K562 (cell line): ENCODE measurements at regions not wholly inside any gene's neighbourhood (a gene's known extent, or its start where the extent isn't known, plus 50 kb on each side); places are given as distances from the start of the nearest gene placed in this dataset.

Source experiments
- CBX5 ChIP-seq: IDR thresholded peaks from 2 replicates; pipeline ENCODE4 v1.6.1; 2014; ENCODE audit warnings: low read depth, borderline replicate concordance
- CHD2 ChIP-seq: IDR thresholded peaks from 2 replicates; pipeline ENCODE4 v1.6.1; 2011; ENCODE audit warnings: low read depth, low read length
- CTCF ChIP-seq, 3 experiments: IDR thresholded peaks in 2 of 3; conservative IDR thresholded peaks in 1 of 3; 2 replicates each; pipeline ENCODE4 v1.5.1; 2011 to 2012; ENCODE audit warnings: low read length in 3 of 3, mild to moderate bottlenecking in 3 of 3, control low read depth in 2 of 3, improper control_type of control experiment in 1 of 3, inconsistent platforms in 1 of 3, low read depth in 1 of 3, mixed read lengths in 1 of 3, moderate library complexity in 1 of 3; ENCODE audit not compliant: insufficient read depth in 2 of 3
- EP300 ChIP-seq: IDR thresholded peaks from 2 replicates; pipeline ENCODE4 v1.6.1; 2012; ENCODE audit warnings: low read length, improper control_type of control experiment
- FOXK2 ChIP-seq, 2 experiments: fragments of 450-650 bp; IDR thresholded peaks in 1 of 2; conservative IDR thresholded peaks in 1 of 2; 2 replicates each; pipeline ENCODE4 v1.6.1; 2016; ENCODE audit warnings: low read depth in 2 of 2, mild to moderate bottlenecking in 1 of 2
- GABPA ChIP-seq: fragments of 200-800 bp; sonication (Bioruptor generic); conservative IDR thresholded peaks from 2 replicates; pipeline ENCODE4 v1.6.1; 2016; ENCODE audit warnings: low read depth, missing genetic modification characterization, missing compliant biosample characterization
- MEF2A ChIP-seq: IDR thresholded peaks from 2 replicates; pipeline ENCODE4 v1.6.1; 2011; ENCODE audit warnings: low read depth, mild to moderate bottlenecking, low read length, moderate library complexity; ENCODE audit not compliant: control insufficient read depth
- SNAPC5 ChIP-seq: fragments of 250-450 bp; sonication (Bioruptor Pico); IDR thresholded peaks from 2 replicates; pipeline ENCODE4 v1.8.0; 2021; ENCODE audit warnings: moderate library complexity, mild to moderate bottlenecking, inconsistent platforms
- SP1 ChIP-seq: sonication (generic); formaldehyde crosslinking; IDR thresholded peaks from 2 replicates; pipeline ENCODE4 v1.8.1; 2022; ENCODE audit warnings: mild to moderate bottlenecking, missing genetic modification reagents
- ZBED1 ChIP-seq: IDR thresholded peaks from 2 replicates; pipeline ENCODE4 v1.6.1; 2014
- ZNF445 ChIP-seq: fragments of 250-450 bp; sonication (Bioruptor Pico); IDR thresholded peaks from 2 replicates; pipeline ENCODE4 v1.4.0; 2020; ENCODE audit warnings: low read depth, mild to moderate bottlenecking, moderate library complexity
- ZNF75A ChIP-seq: fragments of 450-650 bp; formaldehyde crosslinking; IDR thresholded peaks from 2 replicates; pipeline ENCODE4 v1.4.0; 2020; ENCODE audit warnings: mild to moderate bottlenecking

- no peak for TF ChIP-seq ZNF75A
- TF ChIP-seq GABPA, result no peak
- no peak for TF ChIP-seq ZNF445
- no peak for TF ChIP-seq EP300
- TF ChIP-seq CBX5, result no peak
- TF ChIP-seq ZBED1, result no peak
- no peak for TF ChIP-seq MEF2A
- TF ChIP-seq SNAPC5, result no peak
- no peak for TF ChIP-seq FOXK2 (conservative IDR thresholded peaks at IDR 0.05 in 1 of 2, IDR thresholded peaks at IDR 0.05 in 1 of 2; ENCODE audit: low read depth in 2 of 2)
- no peak for TF ChIP-seq CTCF (IDR thresholded peaks at IDR 0.05 in 2 of 3, conservative IDR thresholded peaks at IDR 0.05 in 1 of 3; ENCODE audit: insufficient read depth in 2 of 3, low read depth in 1 of 3, low read length in 3 of 3)
- TF ChIP-seq CHD2, result no peak
- TF ChIP-seq SP1 (CRISPR knock-in tag), result no peak
These were observed 60.0 kb downstream of the MYEOV start for GRCh38 chr11:69353696-69354544.
